ENCODE measurements at regions not wholly inside any gene's neighbourhood (a gene's known extent, or its start where the extent isn't known, plus 50 kb on each side); places are given as distances from the start of the nearest gene placed in this dataset.

GRCh38 chr2:14735696-14736095 is 103.2 kb downstream of the LRATD1 start:
- TF ChIP-seq CTCF (IDR thresholded peaks at IDR 0.05; ENCODE audit: borderline replicate concordance, extremely low read depth, low read length, poor library complexity, severe bottlenecking) (no peak), EZH2 (IDR thresholded peaks at IDR 0.05; ENCODE audit: borderline replicate concordance, low read depth, low read length, severe bottlenecking) (no peak)
